Chondrocyte (in vitro differentiated cells): ENCODE measurements at regions not wholly inside any gene's neighbourhood (a gene's known extent, or its start where the extent isn't known, plus 50 kb on each side); places are given as distances from the start of the nearest gene placed in this dataset.

ENCODE experiments used
- DNase-seq: peaks from one replicate; pipeline ENCODE4 v3.0.0; 2021; ENCODE audit warnings: mixed read lengths, low spot score
- H3K27ac Mint-ChIP-seq: one replicate; pipeline ENCODE4 v1.8.0; 2021; ENCODE audit warnings: mild to moderate bottlenecking, moderate library complexity, mixed read lengths; ENCODE audit not compliant: unreplicated experiment
- H3K27me3 Mint-ChIP-seq: 2 replicates; pipeline ENCODE4 v1.8.0; 2021; ENCODE audit warnings: low read depth, mixed read lengths
- H3K36me3 Mint-ChIP-seq: 2 replicates; pipeline ENCODE4 v1.8.0; 2021; ENCODE audit warnings: low read depth, mixed read lengths
- H3K4me1 Mint-ChIP-seq: 2 replicates; pipeline ENCODE4 v1.8.0; 2021; ENCODE audit warnings: low read depth, mild to moderate bottlenecking, mixed read lengths
- H3K4me3 Mint-ChIP-seq: one replicate; pipeline ENCODE4 v1.8.0; 2021; ENCODE audit warnings: mild to moderate bottlenecking, moderate library complexity, mixed read lengths; ENCODE audit not compliant: unreplicated experiment
- H3K9me3 Mint-ChIP-seq: 2 replicates; pipeline ENCODE4 v1.8.0; 2021; ENCODE audit warnings: low read depth, mixed read lengths
- CTCF ChIP-seq: fragments of 200-600 bp; sonication (generic); IDR thresholded peaks from 2 replicates; pipeline ENCODE4 v1.5.0; 2021; ENCODE audit warnings: antibody characterized with exemption, mild to moderate bottlenecking, moderate library complexity

DNA sequence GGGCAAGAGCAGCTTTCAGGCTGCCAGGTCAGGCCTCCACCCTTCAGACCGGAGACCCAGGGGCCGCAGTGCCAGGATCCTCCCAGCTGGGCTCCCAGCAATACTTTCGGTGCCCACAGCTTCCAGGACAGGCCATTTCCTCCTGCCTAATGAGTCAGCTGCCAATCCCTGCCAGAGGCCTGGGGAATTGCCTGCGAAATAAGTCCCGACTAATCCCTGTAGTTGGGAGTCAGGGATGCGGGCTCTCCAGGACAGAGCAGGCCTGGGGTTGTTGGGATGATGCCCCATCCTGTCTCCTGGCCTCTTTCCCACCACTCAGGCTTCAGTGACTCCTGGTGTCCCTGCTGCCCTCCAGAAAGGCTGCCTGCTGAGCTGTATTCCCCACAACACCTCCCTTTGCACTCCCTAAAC lies 143.5 kb upstream of the UNC5B start:
- no peak for TF ChIP-seq CTCF
- DNase-seq = no peak
- Mint-ChIP-seq H3K4me1 (no peaks in the 10 kb centered on the region), H3K27ac (no peak overlapping the region), H3K4me3 (no peak overlapping the region), H3K27me3 (peaks cover 29% of the 10 kb centered on the region), H3K9me3 (no peaks in the 10 kb centered on the region), H3K36me3 (peaks cover 4% of the 10 kb centered on the region)

DNA sequence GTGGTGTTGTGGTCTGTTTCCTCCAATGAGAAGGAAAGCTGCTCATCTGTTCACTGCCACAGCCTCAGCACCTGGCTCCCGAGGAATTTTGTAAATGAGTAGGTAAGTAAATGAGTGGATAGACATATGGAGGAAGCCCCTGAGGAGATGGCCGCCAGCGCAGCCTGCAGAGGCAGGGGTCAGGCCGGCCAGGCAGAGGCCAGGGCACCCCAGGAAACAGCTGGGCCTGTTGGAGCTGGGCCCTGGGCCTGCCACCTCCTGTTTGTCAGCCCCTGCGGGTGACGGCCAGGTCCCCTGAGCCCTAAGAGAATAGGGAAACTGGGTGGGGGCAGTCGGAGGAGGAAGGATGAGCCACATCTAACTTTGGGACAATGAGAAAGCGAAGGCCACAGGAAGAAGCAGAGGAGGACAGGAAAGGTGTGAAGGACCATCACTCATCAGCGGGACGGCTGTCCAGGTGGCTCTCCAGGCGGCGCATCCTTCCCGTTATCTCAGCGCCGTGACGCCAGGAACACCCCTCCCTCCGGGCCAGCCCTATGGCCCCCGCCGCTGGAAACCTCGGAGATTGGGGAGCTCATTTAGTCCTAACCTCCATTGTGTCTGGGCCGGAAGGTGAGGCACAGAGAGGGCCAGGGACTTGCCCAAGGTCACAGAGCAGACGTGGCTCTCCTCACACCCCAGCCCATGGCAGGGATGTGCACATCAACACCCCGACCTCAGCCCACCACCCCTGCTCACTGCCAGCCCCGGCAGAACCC lies 142.3 kb upstream of the UNC5B start:
- TF ChIP-seq CTCF = no peak
- H3K27ac Mint-ChIP-seq = no peak overlapping the region
- DNase-seq = no peak
- peaks cover 4% of the 10 kb centered on the region for H3K36me3 Mint-ChIP-seq
- H3K9me3 Mint-ChIP-seq = no peaks in the 10 kb centered on the region
- H3K27me3 Mint-ChIP-seq = peaks cover 26% of the 10 kb centered on the region
- H3K4me1 Mint-ChIP-seq = no peaks in the 10 kb centered on the region
- no peak overlapping the region for H3K4me3 Mint-ChIP-seq

DNA sequence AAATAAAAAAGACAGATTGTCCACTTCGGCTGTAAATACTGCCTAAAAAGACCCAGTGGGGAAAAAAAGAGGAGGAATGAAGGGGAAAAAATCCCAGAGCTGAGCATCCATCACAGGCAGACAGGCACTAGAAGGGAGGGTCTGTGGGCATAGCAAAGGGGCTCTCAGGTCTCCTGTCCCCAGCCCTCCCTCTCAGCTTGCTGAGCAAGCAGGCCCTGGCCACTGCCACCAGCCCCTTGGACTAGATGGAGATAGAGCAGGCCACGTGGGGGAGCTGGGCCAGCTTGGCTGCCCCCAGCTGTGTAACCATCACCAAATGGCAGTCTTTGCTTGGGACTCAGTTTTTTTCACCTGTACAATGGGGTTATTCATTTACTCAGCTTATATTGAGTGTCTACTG lies 141.6 kb upstream of the UNC5B start:
- no peak for DNase-seq
- Mint-ChIP-seq H3K4me3 (no peak overlapping the region), H3K36me3 (peaks cover 4% of the 10 kb centered on the region), H3K4me1 (no peaks in the 10 kb centered on the region), H3K27ac (no peak overlapping the region), H3K27me3 (peaks cover 31% of the 10 kb centered on the region), H3K9me3 (no peaks in the 10 kb centered on the region)
- TF ChIP-seq CTCF = no peak

DNA sequence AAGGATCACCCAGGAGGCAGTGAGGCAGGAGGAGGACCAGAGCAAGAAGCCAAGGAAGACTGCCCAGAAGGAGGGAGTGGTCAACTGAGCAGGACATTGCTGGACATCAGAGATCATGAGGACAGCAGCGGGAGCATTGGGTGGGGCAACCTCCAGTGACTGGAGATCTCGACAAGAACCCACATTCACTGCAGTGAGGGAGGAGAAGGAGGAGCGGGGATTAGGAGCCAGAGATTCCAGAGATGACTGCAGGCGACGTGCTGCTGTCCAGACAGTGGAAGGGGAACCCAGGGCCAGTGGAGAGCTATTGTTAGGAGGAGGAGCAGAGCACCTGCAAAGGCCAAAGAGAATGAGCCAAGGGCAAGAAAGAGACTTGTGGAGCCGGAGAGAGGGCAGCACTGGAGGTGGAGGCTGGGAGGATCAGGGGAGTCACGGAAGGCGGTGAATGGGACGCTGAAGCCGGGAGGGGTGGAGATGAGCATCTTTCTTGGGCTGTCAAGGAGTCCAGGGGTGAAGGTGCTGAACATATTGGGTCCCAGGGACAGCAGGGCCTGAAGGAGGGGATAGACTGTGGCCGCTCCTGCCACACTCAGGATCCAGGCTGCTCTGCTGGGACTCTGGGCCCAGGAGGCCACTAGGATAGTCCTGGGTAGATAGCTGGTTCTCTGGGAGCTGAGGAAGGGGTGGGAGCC lies 140.1 kb upstream of the UNC5B start:
- Mint-ChIP-seq H3K4me1 (no peaks in the 10 kb centered on the region), H3K27ac (no peak overlapping the region), H3K36me3 (peaks cover 4% of the 10 kb centered on the region), H3K27me3 (peaks cover 42% of the 10 kb centered on the region), H3K4me3 (no peak overlapping the region), H3K9me3 (no peaks in the 10 kb centered on the region)
- TF ChIP-seq CTCF = no peak
- peak; percentile 77 for DNase-seq

- Mint-ChIP-seq H3K27ac (no peak overlapping the region), H3K27me3 (peaks cover 46% of the 10 kb centered on the region), H3K4me1 (no peaks in the 10 kb centered on the region), H3K9me3 (no peaks in the 10 kb centered on the region), H3K4me3 (no peak overlapping the region), H3K36me3 (peaks cover 4% of the 10 kb centered on the region)
- no peak for DNase-seq
- TF ChIP-seq CTCF = no peak
Measured at GRCh38 chr10:71072823-71073210, 139.6 kb upstream of the UNC5B start.
